ENCODE measurements at regions not wholly inside any gene's neighbourhood (a gene's known extent, or its start where the extent isn't known, plus 50 kb on each side); places are given as distances from the start of the nearest gene placed in this dataset.
"Not testable (repeated sequence)": the region's sequence is repeated elsewhere in the genome, so short reads cannot be mapped to it uniquely, and the experiment has no call there.

DNA sequence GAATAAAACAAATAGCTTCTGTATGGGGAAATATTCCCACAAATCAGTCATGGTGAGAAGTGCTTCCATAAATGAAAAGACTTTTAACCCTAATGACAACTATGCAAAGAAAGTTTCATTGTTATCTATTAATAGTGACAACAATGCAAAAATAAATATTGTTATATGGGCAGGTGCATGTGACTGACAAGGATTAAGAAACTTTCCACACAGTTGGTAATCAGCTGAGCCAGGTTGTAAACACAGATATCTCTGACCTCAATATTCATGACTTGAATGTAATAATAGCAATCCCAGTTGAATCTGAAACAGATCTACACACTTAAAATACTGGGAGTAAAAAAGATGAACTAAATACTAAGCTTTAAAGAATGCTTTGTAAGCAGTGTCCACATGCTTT lies 517.0 kb upstream of the SOX11 start:
- DNase-seq (ENCODE audit: insufficient read length, low spot score) (no peak), FAIRE-seq (no peak)

DNA sequence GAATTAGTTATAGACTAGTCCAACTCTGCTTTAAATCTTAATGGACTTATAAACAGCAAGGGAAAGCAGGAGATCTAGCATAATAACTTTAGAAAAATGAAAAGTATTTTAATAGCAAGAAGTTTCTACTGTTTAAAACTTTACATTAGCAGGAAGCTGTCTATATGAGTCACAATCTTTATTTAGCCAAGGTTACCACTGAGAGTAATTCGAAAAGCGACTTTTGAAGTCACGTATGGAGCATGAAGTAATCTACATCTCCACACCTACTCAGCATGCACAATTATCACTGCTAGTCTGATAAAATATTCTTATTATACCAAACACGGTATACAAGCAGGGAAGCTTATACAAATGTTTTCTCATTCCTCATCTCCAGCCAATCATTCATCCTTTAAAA lies 515.4 kb upstream of the SOX11 start:
- FAIRE-seq = no peak

GRCh38 chr2:5183031-5183430 lies 509.2 kb upstream of the SOX11 start:
- FAIRE-seq (no peak), DNase-seq (ENCODE audit: insufficient read length, low spot score) (no peak)

More for the DNA sequence above, 515.4 kb upstream of the SOX11 start:
- DNase-seq (ENCODE audit: insufficient read length, low spot score) = no peak

GRCh38 chr2:5187283-5187682 lies 504.9 kb upstream of the SOX11 start:
- no peak for FAIRE-seq
- no peak for DNase-seq (ENCODE audit: insufficient read length, low spot score)

- no peak for FAIRE-seq
- no peak for DNase-seq (ENCODE audit: insufficient read length, low spot score)
Measured at GRCh38 chr2:5188636-5189035, 503.5 kb upstream of the SOX11 start.

DNA sequence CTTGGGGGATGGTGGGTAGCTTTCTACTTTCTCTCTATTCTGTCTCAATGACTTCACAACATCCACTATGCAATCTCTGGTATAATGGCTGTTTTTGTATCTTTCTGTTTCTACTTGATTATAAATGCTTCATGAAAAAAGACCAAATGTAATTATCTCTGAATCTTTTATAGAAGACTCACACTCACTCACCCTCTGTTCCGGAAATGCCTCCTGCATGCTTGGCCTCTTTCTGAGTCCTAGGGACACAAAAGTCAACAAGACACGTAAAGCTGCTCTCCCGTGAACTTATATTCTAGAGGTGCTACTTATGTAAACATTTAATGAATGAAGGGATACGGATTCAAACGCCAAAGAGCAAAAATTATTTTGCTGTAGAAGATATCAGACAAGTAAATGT lies 502.2 kb upstream of the SOX11 start:
- no peak for FAIRE-seq
- no peak for DNase-seq (ENCODE audit: insufficient read length, low spot score)

- no peak for FAIRE-seq
- DNase-seq (ENCODE audit: insufficient read length, low spot score) = no peak
Measured at GRCh38 chr2:5195636-5196035, 496.5 kb upstream of the SOX11 start.

DNA sequence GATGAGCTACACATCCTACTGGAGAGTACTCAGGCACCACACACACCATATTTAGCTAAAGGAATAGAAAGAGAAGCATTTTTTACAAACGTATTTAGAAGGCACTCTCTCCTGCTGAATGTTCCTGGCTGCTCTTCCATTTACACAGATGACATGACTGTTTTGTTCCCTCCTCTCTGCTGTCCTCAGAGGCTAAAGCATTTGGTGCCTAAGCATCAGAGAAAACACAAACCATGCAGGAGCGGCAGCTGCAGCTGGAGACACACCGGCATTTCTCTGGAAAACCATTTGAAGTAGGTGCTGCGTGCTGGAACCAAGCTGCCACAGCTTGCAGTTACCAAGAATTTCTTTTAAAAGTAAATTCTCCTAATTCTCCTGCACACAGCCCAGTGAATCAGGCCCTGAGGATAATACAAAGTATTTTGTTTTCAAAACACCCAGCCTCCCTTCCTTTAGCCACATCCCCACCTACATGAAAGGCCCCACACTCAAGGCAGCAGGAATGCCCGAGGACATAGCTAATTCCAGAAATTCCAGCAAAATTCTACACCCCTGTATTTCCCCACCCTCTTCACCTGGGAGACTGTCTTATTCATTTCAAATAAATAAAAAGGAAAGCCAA lies 488.9 kb upstream of the SOX11 start:
- DNase-seq (ENCODE audit: insufficient read length, low spot score) (no peak), FAIRE-seq (no peak)

- not testable (repeated sequence) for FAIRE-seq; DNase-seq (ENCODE audit: insufficient read length, low spot score)
Measured at GRCh38 chr2:5206742-5207141, 485.4 kb upstream of the SOX11 start.

DNA sequence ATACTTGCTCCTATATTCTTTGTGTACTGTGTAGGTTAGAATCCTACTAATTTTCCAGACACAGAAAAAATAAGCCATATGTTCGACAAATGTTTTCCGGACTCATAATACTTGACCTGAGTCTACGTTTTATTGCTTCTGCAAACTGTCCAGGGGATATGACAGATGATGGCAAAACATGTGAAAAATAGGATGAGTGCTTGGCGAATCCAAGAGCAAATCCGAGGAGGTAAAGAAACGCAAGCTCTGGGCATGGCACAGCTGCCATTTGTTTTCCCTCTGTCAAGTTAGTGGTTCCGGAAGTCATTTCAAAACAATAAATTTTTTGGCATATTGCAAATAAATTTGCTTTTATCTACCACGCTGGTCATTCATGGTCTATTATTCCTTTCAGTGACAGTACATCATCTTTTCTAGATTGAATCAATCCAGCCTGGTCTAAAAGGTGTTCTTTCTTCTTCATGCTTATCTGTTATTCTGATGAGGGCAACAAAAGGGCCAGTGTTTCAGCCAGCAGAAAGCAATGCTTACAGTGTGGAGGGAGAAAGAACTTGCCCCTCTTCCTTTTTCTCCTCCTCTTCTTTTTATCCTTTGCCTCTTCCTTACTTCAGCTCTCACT lies 476.1 kb upstream of the SOX11 start:
- no peak for DNase-seq (ENCODE audit: insufficient read length, low spot score)
- no peak for FAIRE-seq

DNA sequence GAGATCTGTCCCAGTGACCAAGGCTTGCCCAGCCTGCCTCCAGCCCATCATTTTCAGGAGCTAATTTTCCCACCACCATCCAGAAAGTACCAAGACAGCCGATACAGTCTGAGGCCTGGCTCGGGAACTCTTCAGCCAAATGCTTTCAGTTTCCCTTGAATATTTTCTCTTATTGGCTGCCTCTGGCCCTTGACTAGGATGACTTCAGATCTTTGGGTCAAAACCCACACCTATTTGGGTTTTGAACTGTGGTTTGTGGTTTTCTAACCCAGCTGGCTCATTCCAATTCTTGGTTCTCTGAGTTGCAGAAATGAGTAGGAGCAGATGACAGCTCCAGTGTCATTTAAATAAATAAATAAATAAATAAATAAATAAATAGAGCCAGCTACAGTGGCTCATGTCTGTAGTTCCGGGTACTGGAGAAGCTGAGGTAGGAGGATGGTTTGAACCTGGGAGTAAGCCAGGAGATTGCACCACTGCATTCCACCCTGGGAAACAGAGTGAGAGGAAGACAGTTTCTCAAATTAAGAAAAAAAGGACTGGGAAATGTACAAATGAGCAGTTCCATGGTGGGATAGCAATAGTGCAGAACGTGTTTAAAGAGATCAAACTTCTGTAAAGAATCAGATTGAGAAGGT lies 465.0 kb upstream of the SOX11 start:
- FAIRE-seq (no peak), DNase-seq (ENCODE audit: insufficient read length, low spot score) (no peak)

GRCh38 chr2:5229574-5229973 lies 462.6 kb upstream of the SOX11 start:
- FAIRE-seq (no peak), DNase-seq (ENCODE audit: insufficient read length, low spot score) (no peak)

GRCh38 chr2:5230444-5230843 lies 461.7 kb upstream of the SOX11 start:
- FAIRE-seq (no peak), DNase-seq (ENCODE audit: insufficient read length, low spot score) (no peak)

DNA sequence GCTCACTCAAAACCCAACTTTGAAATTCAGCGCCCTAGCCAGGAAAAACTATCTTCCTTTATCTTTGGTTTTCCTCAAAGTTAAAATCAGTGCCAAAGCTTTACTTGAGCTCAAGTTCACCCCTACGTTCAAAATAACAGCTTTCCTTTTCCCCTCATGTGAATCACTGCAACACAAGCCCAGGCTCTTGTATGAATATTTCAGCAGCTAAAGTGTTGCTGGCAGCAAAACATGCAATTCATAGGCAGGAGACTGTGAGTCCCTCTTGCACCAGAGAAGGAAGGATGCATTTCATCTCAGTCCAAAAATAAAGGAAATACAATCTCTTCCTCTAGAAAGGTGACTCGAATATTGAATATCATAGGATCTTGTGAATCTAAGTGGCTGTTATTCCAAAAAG lies 461.3 kb upstream of the SOX11 start:
- FAIRE-seq = no peak
- no peak for DNase-seq (ENCODE audit: insufficient read length, low spot score)

- no peak for DNase-seq (ENCODE audit: insufficient read length, low spot score)
- no peak for FAIRE-seq
Measured at GRCh38 chr2:5231287-5231686, 460.9 kb upstream of the SOX11 start.

DNA sequence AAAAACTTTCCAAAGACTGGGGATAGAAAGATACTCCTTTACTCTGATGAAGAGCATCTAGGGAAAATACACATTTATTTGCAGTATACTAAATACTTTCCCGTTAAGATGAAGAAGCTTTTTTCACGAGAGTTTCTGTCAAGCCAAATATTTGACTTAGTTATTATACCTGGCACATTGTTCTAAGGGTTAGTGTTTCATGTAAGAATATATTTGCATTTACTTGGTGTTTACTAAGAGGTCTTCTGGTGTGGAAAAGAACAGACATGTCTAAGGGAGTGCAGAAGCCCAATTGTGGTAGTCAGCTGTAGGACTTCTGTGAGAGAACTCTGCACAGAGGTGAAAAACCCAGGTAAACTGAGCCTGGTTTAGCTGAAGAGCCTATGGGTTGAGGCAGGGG lies 457.6 kb upstream of the SOX11 start:
- FAIRE-seq = no peak

DNA sequence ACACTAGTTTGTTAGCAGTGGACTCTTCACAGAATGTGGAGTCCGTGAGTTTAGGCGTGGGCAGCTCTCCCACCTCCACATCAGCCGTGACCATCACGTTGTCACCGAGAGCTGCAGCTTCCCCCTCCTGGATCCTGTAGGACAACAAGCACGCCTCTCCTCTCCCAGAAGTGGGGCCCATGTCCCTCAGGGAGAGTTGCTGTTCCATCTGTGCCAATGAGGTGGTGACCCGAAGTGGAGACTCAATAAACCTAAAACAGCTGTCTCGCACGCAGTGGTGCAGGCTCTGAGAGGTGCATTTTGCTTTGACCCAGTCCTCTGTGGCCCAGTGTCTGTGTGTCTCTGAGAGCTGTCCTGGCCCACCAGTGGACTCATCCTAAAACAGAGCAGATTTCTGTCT lies 456.5 kb upstream of the SOX11 start:
- FAIRE-seq (no peak), DNase-seq (ENCODE audit: insufficient read length, low spot score) (no peak)

More for the DNA sequence above, 457.6 kb upstream of the SOX11 start:
- no peak for DNase-seq (ENCODE audit: insufficient read length, low spot score)

DNA sequence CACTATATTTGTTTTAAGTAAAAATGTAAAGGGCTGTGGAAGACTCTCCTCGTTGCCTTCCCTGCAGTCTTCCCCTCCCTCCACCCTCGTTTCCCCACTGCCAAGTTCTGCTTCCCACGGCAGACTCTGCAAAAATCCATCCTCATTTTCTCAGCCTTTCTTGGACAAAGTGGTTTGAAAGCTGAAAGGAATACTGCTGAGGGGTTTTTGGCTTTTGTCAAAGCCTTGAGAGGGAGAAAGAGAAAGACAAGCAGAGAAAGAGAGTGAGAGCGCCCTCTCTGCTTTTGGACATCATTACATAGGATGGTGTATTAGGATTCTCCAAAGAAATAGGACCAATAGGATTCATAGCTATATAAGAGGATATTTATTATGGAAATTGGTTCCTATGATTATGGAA lies 455.9 kb upstream of the SOX11 start:
- DNase-seq (ENCODE audit: insufficient read length, low spot score) = no peak
- FAIRE-seq = no peak

DNA sequence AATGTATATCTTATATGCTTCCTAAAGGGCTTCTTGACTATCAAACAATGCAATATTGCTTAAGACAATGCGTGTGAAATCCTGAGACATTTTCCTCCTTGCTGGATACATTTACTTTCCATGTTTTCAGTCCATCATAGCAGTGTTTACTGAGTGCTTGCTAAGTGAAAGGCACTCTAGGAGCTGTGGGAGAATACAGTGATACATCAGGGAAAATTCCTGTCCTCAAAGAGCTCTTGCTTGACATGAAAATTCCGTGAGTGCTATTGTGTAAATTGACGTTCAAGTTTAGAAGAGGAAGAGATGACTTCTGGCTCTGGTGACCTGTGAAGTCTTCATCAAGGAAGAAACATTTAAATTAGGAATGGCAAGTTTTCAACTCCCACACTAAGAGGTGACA lies 449.4 kb upstream of the SOX11 start:
- FAIRE-seq (no peak), DNase-seq (ENCODE audit: insufficient read length, low spot score) (no peak)

DNA sequence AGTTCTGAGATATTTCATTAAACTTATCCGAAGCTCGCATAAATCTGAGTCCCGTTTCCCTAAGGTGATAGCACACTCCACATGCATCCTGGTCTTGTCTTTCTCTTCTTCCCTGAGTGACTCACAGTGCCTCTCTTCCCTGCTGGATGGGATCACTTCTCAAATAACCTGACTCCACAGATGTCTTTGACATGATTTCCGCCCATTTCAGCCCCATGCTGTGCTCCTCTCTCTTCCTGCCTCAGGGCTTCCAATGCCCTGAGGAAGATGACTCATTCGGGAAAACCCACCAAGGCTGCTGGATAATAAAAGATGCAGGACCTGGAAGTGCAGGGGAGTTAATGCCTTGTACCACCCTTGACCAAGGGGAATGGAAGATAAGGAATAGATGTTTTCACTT lies 441.7 kb upstream of the SOX11 start:
- FAIRE-seq = no peak
- no peak for DNase-seq (ENCODE audit: insufficient read length, low spot score)

DNA sequence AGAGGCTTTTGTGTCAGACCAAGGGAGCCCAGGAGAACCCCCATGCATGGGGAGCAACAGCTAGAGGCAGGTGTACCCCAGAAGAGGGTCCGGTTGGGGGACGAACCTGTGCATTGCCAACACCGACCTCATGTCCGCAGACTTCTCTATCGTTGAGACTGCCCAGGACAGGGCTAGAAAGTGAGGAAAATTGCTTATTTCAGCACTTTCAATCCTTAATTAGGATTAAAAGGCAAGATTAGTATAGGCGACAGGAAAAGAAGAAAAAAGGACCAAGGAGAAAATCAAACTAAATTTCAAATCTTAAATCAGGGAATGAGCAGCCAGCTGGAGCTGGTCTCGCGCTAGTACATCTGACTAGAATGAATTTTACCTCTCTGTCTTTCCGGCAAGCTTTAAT lies 438.9 kb upstream of the SOX11 start:
- DNase-seq (ENCODE audit: insufficient read length, low spot score) = no peak

GRCh38 chr2:5254791-5255332 lies 437.3 kb upstream of the SOX11 start:
- FAIRE-seq (no peak), DNase-seq (ENCODE audit: insufficient read length, low spot score) (no peak)

More for the DNA sequence above, 438.9 kb upstream of the SOX11 start:
- FAIRE-seq = no peak

Data from GM19239 (cell line).